ENCODE measurements at regions not wholly inside any gene's neighbourhood (a gene's known extent, or its start where the extent isn't known, plus 50 kb on each side); places are given as distances from the start of the nearest gene placed in this dataset.

DNA sequence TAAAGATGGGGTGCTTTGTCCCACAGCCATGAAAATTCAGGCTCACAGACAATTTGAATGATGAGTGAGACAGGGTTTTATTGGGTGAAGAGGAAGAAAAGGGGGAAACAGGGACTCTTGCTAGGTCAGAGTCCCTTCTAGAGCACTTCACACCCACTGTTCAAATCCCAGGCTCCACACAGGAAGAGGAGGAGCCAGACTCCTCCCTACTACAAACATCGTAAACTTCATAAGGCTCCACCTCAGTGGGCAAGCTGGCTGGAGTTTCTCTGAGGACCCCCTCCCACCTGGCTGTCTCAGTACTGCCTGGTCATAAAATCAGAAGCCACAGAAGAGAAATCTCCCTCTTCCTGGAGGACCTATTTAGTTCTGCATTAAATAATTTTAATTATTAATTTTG is 80.3 kb upstream of the KCNMB2 start:
- no peak for DNase-seq

DNA sequence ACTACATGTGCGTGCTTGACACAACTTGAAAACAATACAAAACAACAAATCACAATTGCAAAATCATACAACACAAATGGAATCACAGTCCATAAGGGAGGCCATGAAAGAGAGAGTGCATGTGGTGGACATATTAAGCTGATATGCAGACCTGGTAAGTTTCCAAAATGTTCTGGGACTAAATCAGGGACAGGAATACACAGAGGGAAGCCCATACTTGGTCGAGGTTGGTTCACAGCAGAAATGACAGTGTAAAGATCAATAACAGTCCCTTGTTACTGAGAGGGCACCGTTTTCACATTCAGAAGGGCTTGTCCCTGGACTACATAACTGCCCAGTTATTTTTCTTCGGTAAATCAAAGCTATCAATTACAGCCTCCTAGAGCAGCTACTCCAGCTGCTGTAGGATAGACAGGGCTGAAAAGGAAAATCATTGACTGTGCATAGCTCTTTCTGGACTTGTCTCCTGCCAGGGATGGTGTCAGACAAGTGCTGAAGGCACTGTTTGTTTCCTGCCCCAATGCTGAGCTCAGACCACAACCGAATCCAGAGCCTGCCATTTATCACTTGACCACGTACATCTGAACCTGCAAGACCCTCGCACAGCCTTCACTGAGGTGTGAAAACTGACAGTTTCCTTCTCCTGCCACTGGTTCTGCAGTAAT is 79.5 kb upstream of the KCNMB2 start:
- DNase-seq, result no peak

DNA sequence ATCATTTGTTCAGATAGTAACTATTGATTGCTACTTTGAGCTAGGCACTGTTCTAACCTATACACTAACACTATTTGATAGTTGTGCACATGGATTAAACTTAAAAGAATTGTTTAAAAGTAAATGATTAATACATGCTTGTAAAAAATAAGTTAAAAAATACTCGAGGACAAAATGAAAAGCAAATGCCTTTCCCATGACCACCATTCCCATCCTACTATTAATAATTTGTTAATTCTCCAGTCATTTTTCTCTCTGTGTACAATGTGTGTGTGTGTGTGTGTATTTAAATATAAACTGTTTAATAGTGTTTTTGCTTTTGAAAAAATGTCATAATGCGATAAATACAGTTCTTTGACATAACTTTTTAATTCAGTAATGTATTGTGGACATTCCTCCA is 78.7 kb upstream of the KCNMB2 start:
- DNase-seq, result no peak

- no peak for DNase-seq
Measured at GRCh38 chr3:178458313-178459037, 77.8 kb upstream of the KCNMB2 start.

DNA sequence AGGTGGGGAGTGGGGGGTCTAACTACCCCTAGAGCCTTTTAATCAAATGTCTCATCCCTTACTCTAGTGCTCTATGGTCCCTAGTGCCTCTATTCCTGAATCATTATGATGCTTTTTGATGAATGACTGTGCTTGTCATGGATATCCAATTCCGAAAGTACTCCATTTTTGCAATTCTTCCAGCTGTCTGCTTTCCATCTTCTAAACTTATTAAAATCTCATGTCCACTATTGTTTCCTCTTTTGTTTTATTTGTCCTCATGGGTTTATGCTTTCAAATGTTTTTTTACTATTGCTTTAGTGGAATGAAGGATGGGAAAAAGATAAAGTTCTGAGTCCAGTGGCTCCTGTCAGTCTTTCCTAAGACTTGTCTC is 77.2 kb upstream of the KCNMB2 start:
- DNase-seq, result no peak

DNA sequence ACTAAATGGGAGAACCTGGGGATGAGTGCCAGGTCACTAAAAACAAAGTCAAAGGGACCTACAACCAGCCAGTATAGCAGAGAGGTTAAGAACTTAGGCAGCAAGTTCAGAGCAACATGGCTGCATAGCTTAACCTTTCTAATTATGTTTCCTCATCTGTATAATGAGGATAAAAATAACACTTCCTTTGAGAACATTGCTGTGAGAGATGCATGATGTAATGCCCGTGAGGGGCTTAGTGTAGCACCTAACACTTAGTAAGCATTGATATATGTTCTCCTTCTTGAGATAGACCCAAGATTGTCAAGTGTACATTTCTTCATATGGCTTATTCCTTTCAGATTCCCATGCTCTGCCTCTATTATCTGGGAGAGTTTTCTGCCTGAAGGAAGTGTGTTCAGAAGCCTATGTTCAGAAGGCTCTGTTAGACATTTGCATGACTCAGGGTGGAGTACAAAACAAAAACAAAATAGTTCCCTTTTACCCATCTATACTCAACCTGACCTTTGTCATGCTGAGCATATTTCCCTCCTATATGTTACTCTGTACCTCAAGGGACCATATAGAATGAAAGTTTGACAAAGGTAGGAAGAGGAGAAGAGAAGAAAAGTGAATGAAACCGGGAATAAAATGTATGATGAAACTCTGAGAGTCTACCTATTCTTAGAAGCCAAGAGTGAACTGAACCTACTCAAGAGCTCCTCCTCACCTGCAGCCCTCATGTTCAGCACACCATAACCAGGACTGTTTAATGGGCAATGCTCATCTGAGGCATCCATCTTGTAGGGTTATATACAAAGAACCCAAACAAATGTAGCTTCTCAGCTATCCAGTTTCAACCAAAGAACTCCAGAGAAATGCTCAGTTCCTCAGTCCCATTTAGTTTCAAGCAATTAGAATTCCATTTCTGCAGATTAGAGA is 70.7 kb upstream of the KCNMB2 start:
- no peak for DNase-seq

DNA sequence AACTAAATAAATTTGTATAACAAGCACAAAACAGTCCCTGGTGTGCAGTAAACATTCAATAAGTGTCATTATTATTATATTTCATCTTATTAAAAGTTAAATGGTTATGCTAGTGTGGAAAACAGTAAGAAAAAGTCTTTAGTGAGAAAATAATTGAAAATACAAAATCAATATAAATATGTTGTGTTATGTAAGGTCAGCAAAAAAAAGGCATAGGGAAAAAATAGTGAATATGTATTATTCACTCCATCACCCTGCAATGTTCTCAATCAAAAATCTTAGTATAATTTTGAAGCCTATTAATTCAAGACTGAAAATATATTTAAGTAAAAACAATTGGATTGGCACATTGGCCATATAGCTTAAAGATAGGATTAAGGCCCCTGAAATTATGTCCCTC is 63.3 kb upstream of the KCNMB2 start:
- no peak for DNase-seq

DNA sequence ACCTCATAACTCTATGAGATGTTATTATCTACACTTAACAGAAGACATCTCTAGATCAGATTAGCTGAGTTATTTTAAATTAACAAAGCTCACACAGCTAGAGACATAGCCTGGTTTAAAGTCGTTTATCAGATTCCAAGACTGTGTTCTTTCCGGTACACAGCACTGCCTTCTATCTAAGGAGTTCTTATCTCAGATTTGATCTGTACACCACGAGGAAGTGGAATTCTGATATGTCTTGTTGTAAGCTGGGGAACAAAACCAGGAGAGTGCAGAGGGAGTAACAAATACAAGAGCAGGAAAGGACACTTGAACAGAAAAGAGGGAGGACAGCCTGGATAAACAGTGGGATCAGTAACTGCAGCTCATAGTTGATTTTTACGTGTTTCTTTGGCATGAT is 61.7 kb upstream of the KCNMB2 start:
- no peak for DNase-seq

- DNase-seq, result no peak
Measured at GRCh38 chr3:178475062-178475461, 61.2 kb upstream of the KCNMB2 start.

DNA sequence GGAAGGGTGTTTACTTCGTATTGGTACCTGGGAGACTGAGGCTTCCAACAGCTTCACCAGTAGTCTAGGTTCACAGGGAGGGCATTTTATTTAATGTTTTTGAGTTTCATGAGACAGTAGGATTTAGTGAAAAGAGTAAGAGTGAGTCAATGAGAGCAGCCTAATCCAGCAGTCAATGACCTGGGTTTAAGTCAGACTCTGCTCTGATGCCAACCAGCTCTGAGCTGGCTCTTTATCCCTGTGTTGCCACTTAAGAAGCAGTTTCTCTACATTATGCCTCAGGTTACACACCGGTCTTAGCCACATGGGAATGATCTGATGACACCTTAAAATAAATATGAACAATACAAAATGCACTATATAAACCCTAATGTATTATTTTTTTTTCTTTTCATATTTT is 59.4 kb upstream of the KCNMB2 start:
- DNase-seq, result no peak

DNA sequence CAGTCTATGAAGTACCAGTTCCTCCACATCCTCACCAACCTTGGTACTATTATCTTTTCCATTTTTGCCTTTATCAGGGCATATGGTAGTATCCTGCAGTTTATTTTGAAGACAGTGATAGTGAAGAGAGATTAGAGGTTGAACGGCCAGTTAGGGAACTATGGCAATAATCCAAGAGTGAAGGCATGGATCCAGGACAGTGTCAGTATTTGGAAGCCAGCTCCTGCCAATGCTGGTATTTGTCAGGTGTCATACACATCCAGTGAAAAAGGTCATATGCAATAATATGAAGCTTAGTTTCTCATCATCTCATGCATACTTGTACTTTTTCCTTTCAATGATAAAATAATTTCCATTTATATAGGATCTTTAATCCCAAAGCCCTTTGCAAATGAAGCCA is 56.8 kb upstream of the KCNMB2 start:
- DNase-seq, result no peak

GRCh38 chr3:178479860-178480259 is 56.4 kb upstream of the KCNMB2 start:
- DNase-seq, result no peak

- no peak for DNase-seq
Measured at GRCh38 chr3:178480274-178480673, 56.0 kb upstream of the KCNMB2 start.

GRCh38 chr3:178480795-178481194 is 55.4 kb upstream of the KCNMB2 start:
- no peak for DNase-seq

DNA sequence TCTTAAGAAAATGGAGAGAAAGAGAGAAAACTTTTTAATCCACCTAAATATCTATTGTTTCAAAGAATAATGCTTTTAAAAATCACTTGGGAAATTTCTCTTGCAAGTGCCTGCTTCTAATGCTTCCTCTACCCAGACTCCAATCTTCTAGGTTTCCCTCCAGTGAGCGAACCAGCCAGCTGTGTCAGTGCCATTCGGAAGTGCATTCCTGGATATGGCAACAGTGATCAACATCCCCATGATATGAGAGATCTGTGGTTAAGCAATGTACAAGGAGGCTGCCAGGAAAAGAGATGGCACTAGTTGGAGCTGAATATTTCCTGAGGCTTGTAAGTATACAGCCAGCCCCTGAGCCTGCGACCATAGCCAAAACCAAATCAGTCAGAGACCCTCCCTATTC is 53.3 kb upstream of the KCNMB2 start:
- no peak for DNase-seq

GRCh38 chr3:178483704-178484103 is 52.5 kb upstream of the KCNMB2 start:
- no peak for DNase-seq

- DNase-seq, result no peak
Measured at GRCh38 chr3:178485756-178486155, 50.5 kb upstream of the KCNMB2 start.
